ENCODE measurements at regions not wholly inside any gene's neighbourhood (a gene's known extent, or its start where the extent isn't known, plus 50 kb on each side); places are given as distances from the start of the nearest gene placed in this dataset.

DNA sequence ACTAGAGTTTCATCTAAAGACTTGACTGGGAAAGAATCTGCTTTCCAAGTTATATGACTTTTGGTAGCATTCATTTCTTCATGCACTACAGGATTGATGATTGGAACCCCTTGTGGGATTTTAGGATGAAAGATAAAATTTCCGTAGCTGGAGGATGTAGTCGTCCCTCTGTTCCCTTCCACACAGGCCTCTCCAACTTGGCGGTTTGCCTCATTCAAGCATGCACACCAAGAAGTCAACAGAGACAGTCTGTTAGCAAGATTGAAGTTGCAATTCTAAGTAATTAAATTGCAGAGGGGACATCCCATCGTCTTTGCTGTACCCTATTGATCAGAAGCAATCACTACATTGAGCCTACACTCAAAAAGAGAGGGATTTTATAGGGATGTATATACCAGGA is 777.4 kb upstream of the HS3ST1 start:
- TF ChIP-seq, protein P1, sequence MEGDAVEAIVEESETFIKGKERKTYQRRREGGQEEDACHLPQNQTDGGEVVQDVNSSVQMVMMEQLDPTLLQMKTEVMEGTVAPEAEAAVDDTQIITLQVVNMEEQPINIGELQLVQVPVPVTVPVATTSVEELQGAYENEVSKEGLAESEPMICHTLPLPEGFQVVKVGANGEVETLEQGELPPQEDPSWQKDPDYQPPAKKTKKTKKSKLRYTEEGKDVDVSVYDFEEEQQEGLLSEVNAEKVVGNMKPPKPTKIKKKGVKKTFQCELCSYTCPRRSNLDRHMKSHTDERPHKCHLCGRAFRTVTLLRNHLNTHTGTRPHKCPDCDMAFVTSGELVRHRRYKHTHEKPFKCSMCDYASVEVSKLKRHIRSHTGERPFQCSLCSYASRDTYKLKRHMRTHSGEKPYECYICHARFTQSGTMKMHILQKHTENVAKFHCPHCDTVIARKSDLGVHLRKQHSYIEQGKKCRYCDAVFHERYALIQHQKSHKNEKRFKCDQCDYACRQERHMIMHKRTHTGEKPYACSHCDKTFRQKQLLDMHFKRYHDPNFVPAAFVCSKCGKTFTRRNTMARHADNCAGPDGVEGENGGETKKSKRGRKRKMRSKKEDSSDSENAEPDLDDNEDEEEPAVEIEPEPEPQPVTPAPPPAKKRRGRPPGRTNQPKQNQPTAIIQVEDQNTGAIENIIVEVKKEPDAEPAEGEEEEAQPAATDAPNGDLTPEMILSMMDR (IDR thresholded peaks at IDR 0.05): no peak
- no peaks in the 10 kb centered on the region for H3K4me1 Mint-ChIP-seq (ENCODE audit: low read depth)
- DNase-seq: no peak
- no peaks in the 10 kb centered on the region for H3K27me3 Mint-ChIP-seq (ENCODE audit: insufficient read depth)
- H3K27ac Mint-ChIP-seq: no peak overlapping the region
- H3K4me3 Mint-ChIP-seq: no peak overlapping the region
- H3K36me3 Mint-ChIP-seq (ENCODE audit: low read depth): 0 out of 2 replicates have a peak, but pooled peaks cover 4% of the 10 kb centered on the region
- peaks cover 15% of the 10 kb centered on the region for H3K9me3 Mint-ChIP-seq

DNA sequence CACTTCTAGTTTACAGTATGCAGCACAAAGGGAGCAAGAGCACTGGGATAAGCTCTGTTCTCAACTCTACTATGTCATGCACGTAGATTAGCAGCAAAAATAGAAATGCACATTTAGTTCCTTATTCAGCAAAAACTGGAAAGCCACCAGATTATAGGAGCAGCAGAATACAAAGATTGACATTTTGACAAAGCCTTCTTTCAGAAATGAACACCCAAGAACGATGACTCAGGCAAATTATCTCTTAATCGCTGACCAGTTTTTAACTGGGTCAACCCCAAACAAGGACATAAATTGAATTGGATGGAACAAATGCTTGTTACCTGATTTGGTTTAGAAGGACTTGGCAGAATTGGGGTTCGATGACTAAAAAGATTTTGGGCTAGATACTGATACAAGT is 775.3 kb upstream of the HS3ST1 start:
- Mint-ChIP-seq H3K4me3 (no peak overlapping the region), H3K36me3 (ENCODE audit: low read depth) (0 out of 2 replicates have a peak, but pooled peaks cover 4% of the 10 kb centered on the region), H3K4me1 (ENCODE audit: low read depth) (no peaks in the 10 kb centered on the region), H3K27me3 (ENCODE audit: insufficient read depth) (no peaks in the 10 kb centered on the region), H3K27ac (no peak overlapping the region), H3K9me3 (peaks cover 22% of the 10 kb centered on the region)
- DNase-seq: no peak
- TF ChIP-seq, protein P1 (IDR thresholded peaks at IDR 0.05): no peak

DNA sequence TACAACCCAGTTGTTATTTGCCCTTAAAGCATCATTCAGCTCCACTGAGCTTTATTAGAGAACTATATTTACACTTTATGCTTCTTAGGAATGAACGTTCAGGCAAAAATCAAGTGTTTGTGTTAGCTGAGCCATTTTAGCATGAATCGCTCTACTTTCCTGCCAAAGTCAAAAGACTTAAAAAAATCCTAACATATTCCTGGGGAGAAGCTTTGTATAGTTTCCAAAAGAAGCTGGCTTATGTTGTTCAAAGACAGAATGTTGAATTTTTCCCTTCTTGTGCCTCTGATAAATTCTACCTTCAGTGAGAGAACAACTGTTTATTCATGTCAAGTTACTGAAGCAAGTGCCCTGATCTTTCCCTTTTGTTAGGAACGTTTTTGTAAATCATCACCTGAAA is 771.5 kb upstream of the HS3ST1 start:
- no peak for DNase-seq
- Mint-ChIP-seq H3K4me3 (no peak overlapping the region), H3K36me3 (ENCODE audit: low read depth) (0 out of 2 replicates have a peak, but pooled peaks cover 4% of the 10 kb centered on the region), H3K4me1 (ENCODE audit: low read depth) (no peaks in the 10 kb centered on the region), H3K27me3 (ENCODE audit: insufficient read depth) (no peaks in the 10 kb centered on the region), H3K9me3 (peaks cover 45% of the 10 kb centered on the region), H3K27ac (no peak overlapping the region)
- TF ChIP-seq, protein P1 (IDR thresholded peaks at IDR 0.05): no peak

DNA sequence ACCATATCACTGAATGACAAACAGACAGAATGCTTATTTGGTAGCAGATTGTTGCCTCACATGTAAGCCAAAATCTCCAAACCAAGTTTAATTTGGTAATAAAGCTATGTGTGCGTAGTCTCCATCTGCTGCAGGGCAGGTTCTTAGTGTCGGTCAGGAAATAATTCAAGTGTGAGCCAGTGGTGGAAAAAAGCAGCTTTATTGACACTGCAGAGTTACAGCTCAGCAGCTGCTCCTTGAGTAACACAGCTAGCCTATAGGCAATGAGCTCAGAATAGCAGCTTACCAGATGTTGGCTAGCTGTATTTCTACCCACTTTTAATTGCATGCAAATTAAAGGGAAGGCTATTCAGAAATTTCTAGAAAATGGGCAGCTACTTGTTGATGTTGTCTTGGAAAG is 757.8 kb upstream of the HS3ST1 start:
- Mint-ChIP-seq H3K4me1 (ENCODE audit: low read depth) (no peaks in the 10 kb centered on the region), H3K27me3 (ENCODE audit: insufficient read depth) (no peaks in the 10 kb centered on the region), H3K27ac (no peak overlapping the region), H3K36me3 (ENCODE audit: low read depth) (no peaks in the 10 kb centered on the region), H3K9me3 (peaks cover 35% of the 10 kb centered on the region), H3K4me3 (no peak overlapping the region)
- no peak for DNase-seq
- TF ChIP-seq, protein P1 (IDR thresholded peaks at IDR 0.05): no peak

DNA sequence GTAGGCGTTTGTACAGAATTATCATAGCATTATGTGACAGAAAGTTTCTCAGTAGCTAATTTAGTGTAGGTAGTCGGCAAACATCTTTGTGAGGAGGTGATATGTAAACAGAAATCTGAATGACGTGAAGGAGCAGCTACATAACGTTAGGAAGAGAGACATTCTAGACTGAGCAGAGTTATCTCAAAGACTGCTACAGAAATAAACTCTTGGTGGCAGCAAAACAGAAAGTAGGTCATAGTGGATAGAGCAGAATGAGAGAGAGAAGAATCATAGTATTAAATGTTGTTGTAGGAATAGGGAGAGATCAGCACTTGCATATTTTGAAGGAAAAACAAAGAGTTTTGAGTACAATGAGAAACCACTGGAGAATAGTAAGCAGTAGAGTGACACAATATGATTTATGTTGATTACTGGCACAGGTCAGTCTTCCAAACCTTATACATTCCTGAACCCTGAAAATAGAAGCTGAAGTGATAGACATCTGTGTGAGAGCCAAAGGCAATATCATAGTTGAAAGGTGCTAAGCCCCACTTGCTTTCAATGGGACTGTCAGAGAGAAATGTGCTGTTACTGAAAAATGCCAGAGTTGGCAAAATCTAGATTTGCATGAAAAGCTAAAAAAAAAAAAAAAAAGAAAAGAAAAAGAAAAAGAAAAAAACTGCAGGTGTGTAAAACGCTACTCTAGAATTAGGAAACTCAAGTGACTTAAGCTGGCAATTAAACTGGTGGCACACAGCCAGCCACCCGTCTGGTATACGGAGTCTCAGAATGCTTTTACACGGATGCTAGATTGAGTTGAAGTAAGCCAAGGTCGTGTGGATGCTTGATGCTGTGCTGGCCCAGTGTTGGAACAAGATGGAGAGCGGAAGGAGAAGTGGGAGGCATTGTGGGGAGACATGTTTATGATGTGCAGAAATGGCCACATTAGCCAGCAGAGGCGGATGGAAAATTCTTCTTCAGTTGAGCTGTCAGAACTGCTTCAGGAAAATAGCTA is 750.2 kb upstream of the HS3ST1 start:
- Mint-ChIP-seq H3K27me3 (ENCODE audit: insufficient read depth) (no peaks in the 10 kb centered on the region), H3K36me3 (ENCODE audit: low read depth) (peaks cover 5% of the 10 kb centered on the region; the same call in 1 of the 2 replicates), H3K27ac (no peak overlapping the region), H3K4me3 (no peak overlapping the region), H3K4me1 (ENCODE audit: low read depth) (no peaks in the 10 kb centered on the region), H3K9me3 (peaks cover 57% of the 10 kb centered on the region)
- no peak for DNase-seq
- TF ChIP-seq, protein P1 (IDR thresholded peaks at IDR 0.05): no peak
